Activated CD8-positive, alpha-beta memory T cell treated with anti-CD3 and anti-CD28 coated beads for 36 hours (primary cell): ENCODE measurements at regions not wholly inside any gene's neighbourhood (a gene's known extent, or its start where the extent isn't known, plus 50 kb on each side); places are given as distances from the start of the nearest gene placed in this dataset.

Experiments
- CTCF ChIA-PET: fragments of 350-600 bp; sonication (Branson Sonifier 250); formaldehyde crosslinking; loops from one replicate; lab custom pipeline; 2021; ENCODE audit warnings: antibody characterized with exemption; lab: Charles Lee
- POLR2A ChIA-PET: fragments of 350-600 bp; sonication (Branson Sonifier 250); formaldehyde crosslinking; loops from one replicate; lab custom pipeline; 2021; ENCODE audit warnings: antibody characterized with exemption; lab: Charles Lee

GRCh38 chr12:92595663-92596062 is 107.1 kb upstream of the PLEKHG7 start:
- ChIA-PET CTCF (no interaction called here), POLR2A (no interaction called here)

GRCh38 chr12:92593734-92594402 is 108.9 kb upstream of the PLEKHG7 start:
- POLR2A ChIA-PET, result no interaction called here

GRCh38 chr12:92585115-92585727 is 117.6 kb upstream of the PLEKHG7 start:
- CTCF ChIA-PET, result no interaction called here
- POLR2A ChIA-PET, result no interaction called here

More at GRCh38 chr12:92593734-92594402, 108.9 kb upstream of the PLEKHG7 start:
- CTCF ChIA-PET, result interaction anchor here (1.4 kb wide), 1 partner anchor 61 kb away, joined by 4 read pairs; no protein-coding TSS in a partner anchor

GRCh38 chr12:92583910-92584309 is 118.9 kb upstream of the PLEKHG7 start:
- ChIA-PET CTCF (no interaction called here), POLR2A (no interaction called here)

GRCh38 chr12:92582893-92583292 is 119.9 kb upstream of the PLEKHG7 start:
- ChIA-PET POLR2A (no interaction called here), CTCF (no interaction called here)

- POLR2A ChIA-PET, result no interaction called here
- CTCF ChIA-PET, result no interaction called here
Observed at GRCh38 chr12:92582475-92582874, 120.3 kb upstream of the PLEKHG7 start.

- CTCF ChIA-PET, result no interaction called here
- POLR2A ChIA-PET, result no interaction called here
Observed at GRCh38 chr12:92581604-92582003, 121.2 kb upstream of the PLEKHG7 start.

GRCh38 chr12:92574911-92575570 is 127.7 kb upstream of the PLEKHG7 start:
- ChIA-PET POLR2A (interaction anchor here (0.6 kb wide), 1 partner anchor 173 kb away, joined by 4 read pairs; no protein-coding TSS in a partner anchor), CTCF (interaction anchor here (1.8 kb wide), 1 partner anchor 1193 kb away, joined by 6 read pairs; no protein-coding TSS in a partner anchor)

- POLR2A ChIA-PET, result no interaction called here
- CTCF ChIA-PET, result interaction anchor here (1.8 kb wide), 1 partner anchor 1192 kb away, joined by 6 read pairs; no protein-coding TSS in a partner anchor
Observed at GRCh38 chr12:92574051-92574783, 128.6 kb upstream of the PLEKHG7 start.

GRCh38 chr12:92573104-92573503 is 129.7 kb upstream of the PLEKHG7 start:
- POLR2A ChIA-PET, result no interaction called here
- CTCF ChIA-PET, result no interaction called here

GRCh38 chr12:92571844-92572543 is 130.8 kb upstream of the PLEKHG7 start:
- POLR2A ChIA-PET, result no interaction called here
- CTCF ChIA-PET, result no interaction called here

- POLR2A ChIA-PET, result no interaction called here
- CTCF ChIA-PET, result no interaction called here
Observed at GRCh38 chr12:92571169-92571568, 131.6 kb upstream of the PLEKHG7 start.

GRCh38 chr12:92570056-92570753 is 132.6 kb upstream of the PLEKHG7 start:
- CTCF ChIA-PET, result interaction anchor here (1.0 to 2.4 kb wide), 8 partner anchors 9 to 1188 kb away, joined by 3 to 11 read pairs (median 3); no protein-coding TSS in a partner anchor
- POLR2A ChIA-PET, result no interaction called here

- CTCF ChIA-PET, result interaction anchor here (1.1 to 2.4 kb wide), 3 partner anchors 12 to 1187 kb away, joined by 3 to 11 read pairs (median 5); no protein-coding TSS in a partner anchor
- POLR2A ChIA-PET, result no interaction called here
Observed at GRCh38 chr12:92568691-92569090, 134.1 kb upstream of the PLEKHG7 start.

GRCh38 chr12:92566448-92567019 is 136.3 kb upstream of the PLEKHG7 start:
- ChIA-PET POLR2A (no interaction called here), CTCF (no interaction called here)

- CTCF ChIA-PET, result no interaction called here
Observed at GRCh38 chr12:92563819-92564218, 139.0 kb upstream of the PLEKHG7 start.

GRCh38 chr12:92562063-92562734 is 140.6 kb upstream of the PLEKHG7 start:
- ChIA-PET CTCF (interaction anchor here (0.9 kb wide), 1 partner anchor 60 kb away, joined by 4 read pairs; no protein-coding TSS in a partner anchor), POLR2A (no interaction called here)

More at GRCh38 chr12:92563819-92564218, 139.0 kb upstream of the PLEKHG7 start:
- POLR2A ChIA-PET, result interaction anchor here (0.6 to 1.4 kb wide), 2 partner anchors 12 to 29 kb away, joined by 3 to 4 read pairs; no protein-coding TSS in a partner anchor
